ENCODE measurements at regions not wholly inside any gene's neighbourhood (a gene's known extent, or its start where the extent isn't known, plus 50 kb on each side); places are given as distances from the start of the nearest gene placed in this dataset.

DNA sequence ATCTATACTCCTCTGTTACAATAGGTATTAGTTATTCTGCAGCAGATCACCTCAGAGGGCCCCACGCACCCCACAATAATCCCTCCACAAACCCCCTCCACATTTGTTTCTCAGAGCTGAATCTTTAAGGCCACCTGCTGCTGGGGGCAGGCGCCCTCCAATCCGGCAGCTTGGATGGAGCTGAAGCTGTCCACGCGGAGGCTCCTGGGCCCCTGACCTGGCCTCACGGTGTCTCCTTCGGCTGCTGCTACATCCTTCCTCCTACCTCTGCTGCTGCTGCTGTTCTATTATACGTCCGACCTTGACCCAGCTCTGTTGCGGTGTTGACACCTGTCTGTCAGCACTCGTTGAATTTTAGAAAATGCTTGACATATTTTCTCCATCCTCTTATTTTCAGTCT, 430.2 kb upstream of the ZFP42 start:
- H3K4me3 ChIP-seq (ENCODE audit: low read depth, low read length): no peak overlapping the region
- no peak for DNase-seq (ENCODE audit: low read depth)
- TF ChIP-seq, protein P1, sequence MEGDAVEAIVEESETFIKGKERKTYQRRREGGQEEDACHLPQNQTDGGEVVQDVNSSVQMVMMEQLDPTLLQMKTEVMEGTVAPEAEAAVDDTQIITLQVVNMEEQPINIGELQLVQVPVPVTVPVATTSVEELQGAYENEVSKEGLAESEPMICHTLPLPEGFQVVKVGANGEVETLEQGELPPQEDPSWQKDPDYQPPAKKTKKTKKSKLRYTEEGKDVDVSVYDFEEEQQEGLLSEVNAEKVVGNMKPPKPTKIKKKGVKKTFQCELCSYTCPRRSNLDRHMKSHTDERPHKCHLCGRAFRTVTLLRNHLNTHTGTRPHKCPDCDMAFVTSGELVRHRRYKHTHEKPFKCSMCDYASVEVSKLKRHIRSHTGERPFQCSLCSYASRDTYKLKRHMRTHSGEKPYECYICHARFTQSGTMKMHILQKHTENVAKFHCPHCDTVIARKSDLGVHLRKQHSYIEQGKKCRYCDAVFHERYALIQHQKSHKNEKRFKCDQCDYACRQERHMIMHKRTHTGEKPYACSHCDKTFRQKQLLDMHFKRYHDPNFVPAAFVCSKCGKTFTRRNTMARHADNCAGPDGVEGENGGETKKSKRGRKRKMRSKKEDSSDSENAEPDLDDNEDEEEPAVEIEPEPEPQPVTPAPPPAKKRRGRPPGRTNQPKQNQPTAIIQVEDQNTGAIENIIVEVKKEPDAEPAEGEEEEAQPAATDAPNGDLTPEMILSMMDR (IDR thresholded peaks at IDR 0.05; ENCODE audit: low read depth, low read length, missing control alignments): no peak

GRCh38 chr4:187569871-187570270, 425.7 kb upstream of the ZFP42 start:
- no peak for DNase-seq (ENCODE audit: low read depth)
- TF ChIP-seq, protein P1 (IDR thresholded peaks at IDR 0.05; ENCODE audit: low read depth, low read length, missing control alignments): no peak
- H3K4me3 ChIP-seq (ENCODE audit: low read depth, low read length): no peak overlapping the region

DNA sequence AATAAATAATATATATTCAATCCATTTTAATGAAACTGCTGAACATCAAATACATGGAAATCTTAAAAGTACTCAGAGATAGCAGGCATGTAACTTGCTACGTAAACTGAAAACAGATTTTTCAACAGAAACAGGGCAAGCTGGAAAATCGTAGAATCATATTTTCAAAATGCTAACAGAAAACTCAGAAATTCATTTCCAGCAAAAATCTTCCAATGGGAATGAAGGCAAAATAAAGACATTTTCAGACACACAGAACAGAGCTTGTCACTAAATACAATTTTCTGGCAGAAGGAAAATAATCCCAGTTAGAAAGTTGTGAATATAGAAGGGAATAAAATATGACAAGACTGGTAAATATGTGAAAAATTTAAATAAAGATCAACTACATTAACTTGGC, 419.9 kb upstream of the ZFP42 start:
- no peak for DNase-seq (ENCODE audit: low read depth)
- TF ChIP-seq, protein P1 (IDR thresholded peaks at IDR 0.05; ENCODE audit: low read depth, low read length, missing control alignments): no peak
- no peak overlapping the region for H3K4me3 ChIP-seq (ENCODE audit: low read depth, low read length)

GRCh38 chr4:187576751-187577150, 418.8 kb upstream of the ZFP42 start:
- TF ChIP-seq, protein P1 (IDR thresholded peaks at IDR 0.05; ENCODE audit: low read depth, low read length, missing control alignments): no peak
- H3K4me3 ChIP-seq (ENCODE audit: low read depth, low read length): no peak overlapping the region
- no peak for DNase-seq (ENCODE audit: low read depth)

DNA sequence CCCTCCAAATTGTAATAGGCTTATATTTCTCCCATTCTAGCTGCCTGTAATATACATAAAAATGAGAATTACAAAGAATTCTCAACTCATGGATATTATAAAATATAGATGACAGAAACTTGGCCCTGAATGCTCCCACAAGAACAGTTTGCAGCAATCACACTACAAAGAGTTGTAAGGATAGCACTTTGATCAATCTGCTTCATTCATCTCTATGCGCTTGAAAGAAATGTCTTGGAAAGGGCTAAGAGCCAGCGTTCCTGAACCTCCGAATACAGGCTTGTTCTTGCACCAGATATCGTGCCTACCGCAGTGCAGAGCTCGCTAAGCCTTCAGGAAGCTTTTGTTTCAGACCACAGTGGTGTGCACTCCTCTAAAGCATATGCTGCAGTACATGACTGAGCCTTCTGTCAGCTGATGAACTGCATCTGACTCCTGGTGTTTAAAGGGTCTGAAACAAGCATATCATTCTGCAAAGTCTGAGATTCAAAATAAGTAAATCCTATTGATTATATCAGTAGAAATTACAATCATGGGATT, 417.6 kb upstream of the ZFP42 start:
- no peak overlapping the region for H3K4me3 ChIP-seq (ENCODE audit: low read depth, low read length)
- TF ChIP-seq, protein P1 (IDR thresholded peaks at IDR 0.05; ENCODE audit: low read depth, low read length, missing control alignments): no peak
- no peak for DNase-seq (ENCODE audit: low read depth)

- TF ChIP-seq, protein P1 (IDR thresholded peaks at IDR 0.05; ENCODE audit: low read depth, low read length, missing control alignments): no peak
- no peak for DNase-seq (ENCODE audit: low read depth)
- no peak overlapping the region for H3K4me3 ChIP-seq (ENCODE audit: low read depth, low read length)
Measured at GRCh38 chr4:187586892-187587291, 408.7 kb upstream of the ZFP42 start.

DNA sequence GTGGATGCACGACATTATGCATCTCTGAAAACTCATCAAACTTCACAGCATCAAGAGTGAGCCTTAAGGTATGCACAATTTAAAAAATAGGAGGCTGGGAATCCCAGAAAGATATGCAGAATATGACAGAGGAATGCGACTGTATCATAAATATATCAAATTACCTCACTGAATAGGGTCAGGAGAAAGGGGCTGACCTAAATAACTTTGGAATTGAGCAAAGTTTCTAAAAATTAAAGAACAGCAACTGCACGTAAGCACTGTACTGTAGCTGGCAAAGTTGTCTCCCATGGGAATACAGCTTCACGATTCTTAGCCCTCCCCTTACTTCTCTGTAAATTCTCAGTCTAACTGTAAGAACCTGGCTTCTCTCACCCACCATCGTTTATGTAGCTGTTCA, 397.4 kb upstream of the ZFP42 start:
- DNase-seq (ENCODE audit: low read depth): no peak
- H3K4me3 ChIP-seq (ENCODE audit: low read depth, low read length): no peak overlapping the region
- TF ChIP-seq, protein P1 (IDR thresholded peaks at IDR 0.05; ENCODE audit: low read depth, low read length, missing control alignments): no peak
